IMR-90 (cell line): ENCODE measurements at regions not wholly inside any gene's neighbourhood (a gene's known extent, or its start where the extent isn't known, plus 50 kb on each side); places are given as distances from the start of the nearest gene placed in this dataset.

Experiments
- ATAC-seq: fragments of 200-7000 bp; cut with Tn5 transposase; 2 replicates; pipeline ENCODE4 v1.9.1; 2020; ENCODE audit warnings: low read depth, mild to moderate bottlenecking, moderate library complexity
- BruUV-seq: library from RNA; stranded (reverse); fragments of 400-500 nt; replicated peaks from 2 replicates; lab custom pipeline; 2021; lab: Mats Ljungman, UMichigan
- CTCF ChIA-PET: fragments of 300-600 bp; formaldehyde crosslinking; extraction: SDS; loops from one replicate; lab custom pipeline; 2021; ENCODE audit warnings: antibody characterized with exemption; lab: Yijun Ruan, JAX
- POLR2A ChIA-PET: fragments of 300-600 bp; sonication (Branson Sonifier 250); formaldehyde crosslinking; loops from one replicate; lab custom pipeline; 2022; ENCODE audit warnings: antibody characterized with exemption; ENCODE audit not compliant: unreplicated experiment; lab: Charles Lee
- DNase-seq: peaks from one replicate; pipeline ENCODE4 v3.0.0; 2013
- H2AFZ ChIP-seq: replicated peaks from 2 replicates; pipeline ENCODE3; 2013; ENCODE audit warnings: low read length, mild to moderate bottlenecking; ENCODE audit not compliant: poor library complexity
- H2AK5ac ChIP-seq: 2 replicates; pipeline ENCODE4 v1.6.1; 2013; ENCODE audit warnings: low read depth, low read length, inconsistent platforms
- H2AK9ac ChIP-seq: replicated peaks from 2 replicates; pipeline ENCODE3; 2013; ENCODE audit warnings: mild to moderate bottlenecking, low read depth, low read length, moderate library complexity; ENCODE audit not compliant: poor library complexity
- H2BK120ac ChIP-seq: 2 replicates; pipeline ENCODE4 v1.6.1; 2013; ENCODE audit warnings: low read depth, low read length, inconsistent platforms
- H2BK15ac ChIP-seq: 3 replicates; pipeline ENCODE4 v1.6.1; 2013; ENCODE audit warnings: low read depth, low read length, inconsistent platforms
- H2BK20ac ChIP-seq: 2 replicates; pipeline ENCODE4 v1.6.1; 2013; ENCODE audit warnings: low read depth, mild to moderate bottlenecking, inconsistent platforms, low read length, moderate library complexity
- H2BK5ac ChIP-seq: 2 replicates; pipeline ENCODE4 v1.6.1; 2013; ENCODE audit warnings: mild to moderate bottlenecking, low read depth, low read length, inconsistent platforms; ENCODE audit not compliant: poor library complexity, severe bottlenecking
- H3K14ac ChIP-seq: replicated peaks from 2 replicates; pipeline ENCODE4 v1.6.1; 2013; ENCODE audit warnings: low read depth, low read length, inconsistent platforms
- H3K18ac ChIP-seq: 2 replicates; pipeline ENCODE4 v1.6.1; 2013; ENCODE audit warnings: low read depth, low read length, control low read depth
- H3K23ac ChIP-seq: 2 replicates; pipeline ENCODE4 v1.6.1; 2013; ENCODE audit warnings: low read depth, low read length, inconsistent platforms
- H3K27ac ChIP-seq: 2 replicates; pipeline ENCODE4 v1.5.1; 2013; ENCODE audit warnings: mild to moderate bottlenecking, control low read depth, low read length; ENCODE audit not compliant: insufficient read depth
- H3K27me3 ChIP-seq: 2 replicates; pipeline ENCODE4 v1.6.1; 2013; ENCODE audit warnings: low read length; ENCODE audit not compliant: control insufficient read depth, insufficient read depth
- H3K36me3 ChIP-seq: 2 replicates; pipeline ENCODE4 v1.6.1; 2013; ENCODE audit warnings: low read length, mixed read lengths; ENCODE audit not compliant: control insufficient read depth, insufficient read depth
- H3K4ac ChIP-seq: 2 replicates; pipeline ENCODE4 v1.6.1; 2013; ENCODE audit warnings: low read depth, low read length, inconsistent platforms
- H3K4me1 ChIP-seq: 2 replicates; pipeline ENCODE4 v1.6.1; 2013; ENCODE audit warnings: low read length, mixed read lengths; ENCODE audit not compliant: control insufficient read depth, insufficient read depth
- H3K4me2 ChIP-seq: 2 replicates; pipeline ENCODE4 v1.6.1; 2013; ENCODE audit warnings: low read depth, mild to moderate bottlenecking, control low read depth, low read length, moderate library complexity
- H3K4me3 ChIP-seq: 2 replicates; pipeline ENCODE4 v1.5.1; 2013; ENCODE audit warnings: low read depth, mild to moderate bottlenecking, control low read depth, low read length, moderate library complexity; ENCODE audit not compliant: insufficient read depth
- H3K56ac ChIP-seq: 2 replicates; pipeline ENCODE4 v1.6.1; 2013; ENCODE audit warnings: low read length, inconsistent platforms; ENCODE audit not compliant: insufficient read depth; ENCODE audit errors: extremely low read depth
- H3K79me1 ChIP-seq, 2 experiments: 2 replicates each; pipeline ENCODE4 v1.6.1; 2013; ENCODE audit warnings: low read length in 2 of 2, inconsistent platforms in 1 of 2, low read depth in 1 of 2
- H3K9ac ChIP-seq: 2 replicates; pipeline ENCODE4 v1.6.1; 2013; ENCODE audit warnings: low read depth, low read length, control low read depth
- H3K9me1 ChIP-seq: 2 replicates; pipeline ENCODE4 v1.6.1; 2013; ENCODE audit warnings: low read length, inconsistent platforms; ENCODE audit not compliant: insufficient read depth
- H3K9me3 ChIP-seq: 2 replicates; pipeline ENCODE4 v1.6.1; 2013; ENCODE audit warnings: low read length; ENCODE audit not compliant: control insufficient read depth, insufficient read depth
- H4K20me1 ChIP-seq: 2 replicates; pipeline ENCODE4 v1.6.1; 2013; ENCODE audit warnings: low read length, inconsistent platforms; ENCODE audit not compliant: insufficient read depth
- H4K5ac ChIP-seq: 2 replicates; pipeline ENCODE4 v1.6.1; 2013; ENCODE audit warnings: mild to moderate bottlenecking, low read depth, low read length, control low read depth
- H4K8ac ChIP-seq, 2 experiments: 2 replicates each; pipeline ENCODE4 v1.6.1; 2013; ENCODE audit warnings: low read depth in 2 of 2, low read length in 2 of 2, control low read depth in 1 of 2, inconsistent platforms in 1 of 2
- H4K91ac ChIP-seq: 2 replicates; pipeline ENCODE4 v1.6.1; 2013; ENCODE audit warnings: low read depth, low read length, inconsistent platforms; ENCODE audit not compliant: insufficient read depth
- BHLHE40 ChIP-seq: fragments of 150-350 bp; IDR thresholded peaks from 2 replicates; pipeline ENCODE4 v1.6.1; 2016; ENCODE audit warnings: mild to moderate bottlenecking, low read depth, low read length
- CEBPB ChIP-seq: IDR thresholded peaks from 2 replicates; pipeline ENCODE4 v1.6.1; 2012; ENCODE audit warnings: low read depth, low read length, improper control_type of control experiment
- CHD1 ChIP-seq: IDR thresholded peaks from 2 replicates; pipeline ENCODE4 v1.6.1; 2012; ENCODE audit warnings: low read depth, low read length, improper control_type of control experiment
- MXI1 ChIP-seq: IDR thresholded peaks from 2 replicates; pipeline ENCODE4 v1.6.1; 2012; ENCODE audit warnings: low read depth, mild to moderate bottlenecking, low read length, moderate library complexity, borderline replicate concordance
- RAD21 ChIP-seq: IDR thresholded peaks from 2 replicates; pipeline ENCODE4 v1.6.1; 2012; ENCODE audit warnings: low read length, improper control_type of control experiment
- SMC3 ChIP-seq: fragments of 150-350 bp; IDR thresholded peaks from 2 replicates; pipeline ENCODE4 v1.6.1; 2016; ENCODE audit warnings: low read depth, mild to moderate bottlenecking, antibody characterized with exemption, low read length, moderate library complexity
- dilution Hi-C: fragments of 300-500 bp; cut with HindIII; formaldehyde crosslinking; loops from one replicate; pipeline ENCODE4 v1.14.3; 2018; ENCODE audit warnings: low sequenced_read_pairs; ENCODE audit not compliant: unreplicated experiment
- in situ Hi-C: fragments of 300-500 bp; cut with MboI; formaldehyde crosslinking; loops from 3 replicates; pipeline ENCODE4 v1.14.3; 2019; ENCODE audit warnings: low sequenced_read_pairs, inconsistent platforms, mixed read lengths
- intact Hi-C: fragments of 100-400 bp; cut with micrococcal nuclease; formaldehyde crosslinking; loops from 2 replicates; pipeline ENCODE4 v1.10.0; 2022
- TF ChIP-seq, protein P1 (sequence below): fragments of 150-350 bp; IDR thresholded peaks from 2 replicates; pipeline ENCODE4 v1.6.1; 2016; ENCODE audit warnings: low read depth, mild to moderate bottlenecking, low read length, moderate library complexity, borderline replicate concordance
- TF ChIP-seq, protein P2 (sequence below): conservative IDR thresholded peaks from 2 replicates; pipeline ENCODE4 v1.5.1; 2012; ENCODE audit warnings: mild to moderate bottlenecking, low read depth, low read length, improper control_type of control experiment

DNA sequence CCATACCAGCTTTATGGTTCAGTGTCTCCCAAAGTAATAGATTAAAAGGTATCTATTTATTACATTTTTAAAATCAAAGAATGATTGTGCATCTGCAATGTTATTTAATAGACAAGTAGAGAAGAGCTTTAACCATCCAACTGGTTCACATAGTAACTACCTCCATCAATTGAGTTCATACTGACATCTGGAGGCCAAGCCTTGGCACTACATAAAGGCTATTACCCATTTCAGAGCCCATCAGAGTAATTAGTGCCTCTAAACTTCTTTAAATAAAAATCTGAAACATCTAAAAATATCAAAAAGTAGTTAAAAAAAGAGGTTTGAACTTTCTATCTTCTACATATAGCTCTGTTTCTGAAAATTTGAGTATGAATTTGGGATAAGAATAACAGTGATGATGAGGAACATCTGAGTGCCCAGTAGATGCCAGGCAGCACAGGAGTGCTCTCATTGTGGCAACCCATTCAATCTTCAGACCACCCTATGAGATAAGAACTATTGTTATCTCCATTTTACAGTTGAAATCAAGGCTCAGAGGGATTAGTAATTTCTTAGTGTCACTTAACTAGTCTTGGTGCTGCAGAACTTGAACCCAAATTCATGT lies 132.9 kb upstream of the DAAM1 start:
- Histone ChIP-seq H2BK20ac (no peak overlapping the region), H3K4me2 (no peak overlapping the region), H2AK5ac (no peak overlapping the region), H3K9me3 (no peaks in the 10 kb centered on the region; the same call in 1 of the 2 replicates), H3K27me3 (peaks cover 1% of the 10 kb centered on the region; the same call in 1 of the 2 replicates), H3K4me1 (no peaks in the 10 kb centered on the region), H3K27ac (no peak overlapping the region), H3K18ac (no peak overlapping the region), H3K23ac (no peak overlapping the region), H2BK5ac (no peak overlapping the region), H2AFZ (no peak overlapping the region), H3K9me1 (no peaks in the 10 kb centered on the region), H3K4me3 (no peak overlapping the region), H4K8ac (no peak overlapping the region), H3K56ac (no peak overlapping the region), H3K79me1 (no peaks in the 10 kb centered on the region), H4K5ac (no peak overlapping the region), H3K4ac (no peak overlapping the region), H4K20me1 (no peaks in the 10 kb centered on the region), H2BK15ac (no peak overlapping the region), H2BK120ac (no peak overlapping the region), H3K36me3 (no peaks in the 10 kb centered on the region), H4K91ac (no peak overlapping the region), H3K9ac (no peak overlapping the region), H3K14ac (no peak overlapping the region), H2AK9ac (no peak overlapping the region)
- TF ChIP-seq CEBPB (no peak), RAD21 (peak; percentile 91), CHD1 (no peak), MXI1 (no peak), BHLHE40 (no peak), SMC3 (peak; percentile 96)
- TF ChIP-seq, protein P1, sequence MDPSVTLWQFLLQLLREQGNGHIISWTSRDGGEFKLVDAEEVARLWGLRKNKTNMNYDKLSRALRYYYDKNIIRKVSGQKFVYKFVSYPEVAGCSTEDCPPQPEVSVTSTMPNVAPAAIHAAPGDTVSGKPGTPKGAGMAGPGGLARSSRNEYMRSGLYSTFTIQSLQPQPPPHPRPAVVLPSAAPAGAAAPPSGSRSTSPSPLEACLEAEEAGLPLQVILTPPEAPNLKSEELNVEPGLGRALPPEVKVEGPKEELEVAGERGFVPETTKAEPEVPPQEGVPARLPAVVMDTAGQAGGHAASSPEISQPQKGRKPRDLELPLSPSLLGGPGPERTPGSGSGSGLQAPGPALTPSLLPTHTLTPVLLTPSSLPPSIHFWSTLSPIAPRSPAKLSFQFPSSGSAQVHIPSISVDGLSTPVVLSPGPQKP: no peak
- TF ChIP-seq, protein P2, sequence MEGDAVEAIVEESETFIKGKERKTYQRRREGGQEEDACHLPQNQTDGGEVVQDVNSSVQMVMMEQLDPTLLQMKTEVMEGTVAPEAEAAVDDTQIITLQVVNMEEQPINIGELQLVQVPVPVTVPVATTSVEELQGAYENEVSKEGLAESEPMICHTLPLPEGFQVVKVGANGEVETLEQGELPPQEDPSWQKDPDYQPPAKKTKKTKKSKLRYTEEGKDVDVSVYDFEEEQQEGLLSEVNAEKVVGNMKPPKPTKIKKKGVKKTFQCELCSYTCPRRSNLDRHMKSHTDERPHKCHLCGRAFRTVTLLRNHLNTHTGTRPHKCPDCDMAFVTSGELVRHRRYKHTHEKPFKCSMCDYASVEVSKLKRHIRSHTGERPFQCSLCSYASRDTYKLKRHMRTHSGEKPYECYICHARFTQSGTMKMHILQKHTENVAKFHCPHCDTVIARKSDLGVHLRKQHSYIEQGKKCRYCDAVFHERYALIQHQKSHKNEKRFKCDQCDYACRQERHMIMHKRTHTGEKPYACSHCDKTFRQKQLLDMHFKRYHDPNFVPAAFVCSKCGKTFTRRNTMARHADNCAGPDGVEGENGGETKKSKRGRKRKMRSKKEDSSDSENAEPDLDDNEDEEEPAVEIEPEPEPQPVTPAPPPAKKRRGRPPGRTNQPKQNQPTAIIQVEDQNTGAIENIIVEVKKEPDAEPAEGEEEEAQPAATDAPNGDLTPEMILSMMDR: peak; percentile 88
- CTCF ChIA-PET: interaction anchor here (0.6 to 1.6 kb wide), 9 partner anchors 8 to 554 kb away, joined by 3 to 15 read pairs (median 3); partner anchors contain the start of gene DACT1
- DNase-seq (peak; percentile 72), ATAC-seq (peak; percentile 93)
- in situ Hi-C loops (loop anchor here (10.0 kb wide), 1 partner anchor 551 kb away; no protein-coding TSS in a partner anchor), dilution Hi-C loops (no loop called here), intact Hi-C loops (loop anchor here (1.0 to 2.0 kb wide), 3 partner anchors 27 to 554 kb away; no protein-coding TSS in a partner anchor)
- no TSS peak for BruUV-seq
- POLR2A ChIA-PET: no interaction called here
